ENCODE measurements at regions not wholly inside any gene's neighbourhood (a gene's known extent, or its start where the extent isn't known, plus 50 kb on each side); places are given as distances from the start of the nearest gene placed in this dataset.

DNA sequence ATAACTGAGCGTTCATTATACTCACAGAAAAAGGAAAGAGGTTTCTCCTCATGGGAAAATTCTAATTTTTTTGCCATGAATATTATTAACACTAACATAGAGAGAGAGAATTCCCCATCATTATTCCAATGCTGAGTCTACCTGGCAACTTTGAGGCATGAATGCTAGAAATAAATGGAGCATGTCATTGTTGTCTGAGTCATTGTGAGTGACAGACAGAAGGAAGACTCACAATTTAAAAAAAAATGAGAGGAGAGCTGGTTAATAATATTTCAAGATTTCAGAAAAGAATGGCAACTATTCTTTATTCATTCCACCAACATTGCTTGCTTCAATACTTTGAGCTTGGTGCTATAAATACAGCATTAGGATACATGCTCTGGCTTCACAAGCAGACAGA, 170.4 kb upstream of the HS3ST1 start:
- H3K27ac ChIP-seq (ENCODE audit: low read depth), result no peak overlapping the region
- TF ChIP-seq STAT1 (IDR thresholded peaks at IDR 0.05; ENCODE audit: unreplicated experiment), result no peak
- no peak for TF ChIP-seq EZH2 (IDR thresholded peaks at IDR 0.05; ENCODE audit: low read depth, unreplicated experiment)
- TF ChIP-seq JUNB (IDR thresholded peaks at IDR 0.05; ENCODE audit: unreplicated experiment), result no peak
- no peak for TF ChIP-seq CTCF (conservative IDR thresholded peaks at IDR 0.05; ENCODE audit: low read depth in 2 of 2)
- TF ChIP-seq, protein P1, sequence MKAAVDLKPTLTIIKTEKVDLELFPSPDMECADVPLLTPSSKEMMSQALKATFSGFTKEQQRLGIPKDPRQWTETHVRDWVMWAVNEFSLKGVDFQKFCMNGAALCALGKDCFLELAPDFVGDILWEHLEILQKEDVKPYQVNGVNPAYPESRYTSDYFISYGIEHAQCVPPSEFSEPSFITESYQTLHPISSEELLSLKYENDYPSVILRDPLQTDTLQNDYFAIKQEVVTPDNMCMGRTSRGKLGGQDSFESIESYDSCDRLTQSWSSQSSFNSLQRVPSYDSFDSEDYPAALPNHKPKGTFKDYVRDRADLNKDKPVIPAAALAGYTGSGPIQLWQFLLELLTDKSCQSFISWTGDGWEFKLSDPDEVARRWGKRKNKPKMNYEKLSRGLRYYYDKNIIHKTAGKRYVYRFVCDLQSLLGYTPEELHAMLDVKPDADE (IDR thresholded peaks at IDR 0.05), result no peak
- TF ChIP-seq, protein P2, sequence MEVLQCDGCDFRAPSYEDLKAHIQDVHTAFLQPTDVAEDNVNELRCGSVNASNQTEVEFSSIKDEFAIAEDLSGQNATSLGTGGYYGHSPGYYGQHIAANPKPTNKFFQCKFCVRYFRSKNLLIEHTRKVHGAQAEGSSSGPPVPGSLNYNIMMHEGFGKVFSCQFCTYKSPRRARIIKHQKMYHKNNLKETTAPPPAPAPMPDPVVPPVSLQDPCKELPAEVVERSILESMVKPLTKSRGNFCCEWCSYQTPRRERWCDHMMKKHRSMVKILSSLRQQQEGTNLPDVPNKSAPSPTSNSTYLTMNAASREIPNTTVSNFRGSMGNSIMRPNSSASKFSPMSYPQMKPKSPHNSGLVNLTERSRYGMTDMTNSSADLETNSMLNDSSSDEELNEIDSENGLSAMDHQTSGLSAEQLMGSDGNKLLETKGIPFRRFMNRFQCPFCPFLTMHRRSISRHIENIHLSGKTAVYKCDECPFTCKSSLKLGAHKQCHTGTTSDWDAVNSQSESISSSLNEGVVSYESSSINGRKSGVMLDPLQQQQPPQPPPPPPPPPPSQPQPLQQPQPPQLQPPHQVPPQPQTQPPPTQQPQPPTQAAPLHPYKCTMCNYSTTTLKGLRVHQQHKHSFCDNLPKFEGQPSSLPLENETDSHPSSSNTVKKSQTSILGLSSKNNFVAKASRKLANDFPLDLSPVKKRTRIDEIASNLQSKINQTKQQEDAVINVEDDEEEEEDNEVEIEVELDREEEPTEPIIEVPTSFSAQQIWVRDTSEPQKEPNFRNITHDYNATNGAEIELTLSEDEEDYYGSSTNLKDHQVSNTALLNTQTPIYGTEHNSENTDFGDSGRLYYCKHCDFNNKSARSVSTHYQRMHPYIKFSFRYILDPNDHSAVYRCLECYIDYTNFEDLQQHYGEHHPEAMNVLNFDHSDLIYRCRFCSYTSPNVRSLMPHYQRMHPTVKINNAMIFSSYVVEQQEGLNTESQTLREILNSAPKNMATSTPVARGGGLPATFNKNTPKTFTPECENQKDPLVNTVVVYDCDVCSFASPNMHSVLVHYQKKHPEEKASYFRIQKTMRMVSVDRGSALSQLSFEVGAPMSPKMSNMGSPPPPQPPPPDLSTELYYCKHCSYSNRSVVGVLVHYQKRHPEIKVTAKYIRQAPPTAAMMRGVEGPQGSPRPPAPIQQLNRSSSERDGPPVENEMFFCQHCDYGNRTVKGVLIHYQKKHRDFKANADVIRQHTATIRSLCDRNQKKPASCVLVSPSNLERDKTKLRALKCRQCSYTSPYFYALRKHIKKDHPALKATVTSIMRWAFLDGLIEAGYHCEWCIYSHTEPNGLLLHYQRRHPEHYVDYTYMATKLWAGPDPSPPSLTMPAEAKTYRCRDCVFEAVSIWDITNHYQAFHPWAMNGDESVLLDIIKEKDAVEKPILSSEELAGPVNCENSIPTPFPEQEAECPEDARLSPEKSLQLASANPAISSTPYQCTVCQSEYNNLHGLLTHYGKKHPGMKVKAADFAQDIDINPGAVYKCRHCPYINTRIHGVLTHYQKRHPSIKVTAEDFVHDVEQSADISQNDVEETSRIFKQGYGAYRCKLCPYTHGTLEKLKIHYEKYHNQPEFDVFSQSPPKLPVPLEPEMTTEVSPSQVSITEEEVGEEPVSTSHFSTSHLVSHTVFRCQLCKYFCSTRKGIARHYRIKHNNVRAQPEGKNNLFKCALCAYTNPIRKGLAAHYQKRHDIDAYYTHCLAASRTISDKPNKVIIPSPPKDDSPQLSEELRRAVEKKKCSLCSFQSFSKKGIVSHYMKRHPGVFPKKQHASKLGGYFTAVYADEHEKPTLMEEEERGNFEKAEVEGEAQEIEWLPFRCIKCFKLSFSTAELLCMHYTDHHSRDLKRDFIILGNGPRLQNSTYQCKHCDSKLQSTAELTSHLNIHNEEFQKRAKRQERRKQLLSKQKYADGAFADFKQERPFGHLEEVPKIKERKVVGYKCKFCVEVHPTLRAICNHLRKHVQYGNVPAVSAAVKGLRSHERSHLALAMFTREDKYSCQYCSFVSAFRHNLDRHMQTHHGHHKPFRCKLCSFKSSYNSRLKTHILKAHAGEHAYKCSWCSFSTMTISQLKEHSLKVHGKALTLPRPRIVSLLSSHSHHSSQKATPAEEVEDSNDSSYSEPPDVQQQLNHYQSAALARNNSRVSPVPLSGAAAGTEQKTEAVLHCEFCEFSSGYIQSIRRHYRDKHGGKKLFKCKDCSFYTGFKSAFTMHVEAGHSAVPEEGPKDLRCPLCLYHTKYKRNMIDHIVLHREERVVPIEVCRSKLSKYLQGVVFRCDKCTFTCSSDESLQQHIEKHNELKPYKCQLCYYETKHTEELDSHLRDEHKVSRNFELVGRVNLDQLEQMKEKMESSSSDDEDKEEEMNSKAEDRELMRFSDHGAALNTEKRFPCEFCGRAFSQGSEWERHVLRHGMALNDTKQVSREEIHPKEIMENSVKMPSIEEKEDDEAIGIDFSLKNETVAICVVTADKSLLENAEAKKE (CRISPR knock-in tag; IDR thresholded peaks at IDR 0.05), result no peak
- TF ChIP-seq EZH2phosphoT487 (IDR thresholded peaks at IDR 0.05; ENCODE audit: unreplicated experiment), result no peak
- no peak for TF ChIP-seq CREB1 (CRISPR knock-in tag; IDR thresholded peaks at IDR 0.05; ENCODE audit: low read depth)
- TF ChIP-seq ZNF331 (CRISPR knock-in tag; IDR thresholded peaks at IDR 0.05; ENCODE audit: low read depth), result no peak
- H3K36me3 ChIP-seq (ENCODE audit: insufficient read depth), result no peaks in the 10 kb centered on the region
- H2AFZ ChIP-seq, result no peak overlapping the region
- no peaks in the 10 kb centered on the region for H3K79me2 ChIP-seq (replicated peaks; ENCODE audit: insufficient read depth)
- no peaks in the 10 kb centered on the region for H3F3A ChIP-seq (replicated peaks; ENCODE audit: low read depth)
- peaks cover 16% of the 10 kb centered on the region; the same call in 1 of the 2 replicates for H3K4me1 ChIP-seq (ENCODE audit: insufficient read depth)
- Mint-ChIP-seq H3K27me3 (ENCODE audit: insufficient read depth, low read depth, poor library complexity) (no peaks in the 10 kb centered on the region), H3K4me3 (no peak overlapping the region), H3K36me3 (ENCODE audit: low read depth) (no peaks in the 10 kb centered on the region), H3K4me1 (peaks cover 10% of the 10 kb centered on the region), H3K27ac (no peak overlapping the region), H3K9me3 (no peaks in the 10 kb centered on the region)
- H3K4me2 ChIP-seq, result no peak overlapping the region
- no peaks in the 10 kb centered on the region for H3K27me3 ChIP-seq (ENCODE audit: insufficient read depth)
- DNase-seq (ENCODE audit: low spot score) (no peak), ATAC-seq (no peak)
- no peak overlapping the region for H3K4me3 ChIP-seq
- no peaks in the 10 kb centered on the region for H4K20me1 ChIP-seq (replicated peaks; ENCODE audit: insufficient read depth)
- no peaks in the 10 kb centered on the region for H3K9me2 ChIP-seq (ENCODE audit: insufficient read depth)
